GM12878 (cell line): ENCODE measurements at regions not wholly inside any gene's neighbourhood (a gene's known extent, or its start where the extent isn't known, plus 50 kb on each side); places are given as distances from the start of the nearest gene placed in this dataset.
"Not testable (repeated sequence)": the region's sequence is repeated elsewhere in the genome, so short reads cannot be mapped to it uniquely, and the experiment has no call there.

Experiments
- ATAC-seq: fragments of 200-7000 bp; cut with Tn5 transposase; 3 replicates; pipeline ENCODE4 v1.9.1; 2020; ENCODE audit warnings: mild to moderate bottlenecking, moderate library complexity
- BruUV-seq: library from RNA; stranded (reverse); fragments of 400-500 nt; replicated peaks from 2 replicates; lab custom pipeline; 2021; lab: Mats Ljungman, UMichigan
- CTCF ChIA-PET: fragments of 300-600 bp; sonication (Branson Sonifier 250); formaldehyde crosslinking; extraction: SDS; loops from one replicate; lab custom pipeline; 2021; ENCODE audit warnings: inconsistent platforms; lab: Yijun Ruan, JAX
- POLR2A ChIA-PET: fragments of 350-600 bp; formaldehyde crosslinking; extraction: SDS; loops from one replicate; lab custom pipeline; 2021; ENCODE audit warnings: inconsistent platforms; lab: Charles Lee
- RAD21 ChIA-PET: fragments of 300-600 bp; sonication (Branson Sonifier 250); formaldehyde crosslinking; loops from one replicate; lab custom pipeline; 2023; ENCODE audit warnings: antibody characterized with exemption; ENCODE audit not compliant: unreplicated experiment; lab: Charles Lee
- SMC1A ChIA-PET: fragments of 300-600 bp; sonication (Branson Sonifier 250); formaldehyde crosslinking; loops from one replicate; lab custom pipeline; 2023; ENCODE audit not compliant: unreplicated experiment, uncharacterized antibody; lab: Charles Lee
- DNase-seq: peaks from one replicate; pipeline ENCODE4 v3.0.0-alpha.2; 2011; ENCODE audit warnings: low read depth, low spot score
- FAIRE-seq: peaks from 3 replicates; lab custom pipeline; 2011; peaks lifted over from hg19 to GRCh38; lab: Jason Lieb, UNC
- H2AFZ ChIP-seq: 2 replicates; pipeline ENCODE4 v1.6.0; 2011; ENCODE audit warnings: low read depth, low read length, control low read depth; ENCODE audit not compliant: control insufficient read depth
- H3K27ac ChIP-seq: 2 replicates; pipeline ENCODE4 v1.5.1; 2011; ENCODE audit warnings: control low read depth; ENCODE audit not compliant: control insufficient read depth, insufficient read depth
- H3K27me3 ChIP-seq, 2 experiments: replicated peaks in 1 of 2; 2 replicates each; pipeline versions ENCODE4 v1.6.0 to v1.6.1; 2011; ENCODE audit warnings: low read length in 1 of 2; ENCODE audit not compliant: control insufficient read depth in 2 of 2, insufficient read depth in 2 of 2
- H3K36me3 ChIP-seq, 2 experiments: 2 replicates each; pipeline ENCODE4 v1.5.1; 2011; ENCODE audit warnings: low read length in 1 of 2; ENCODE audit not compliant: control insufficient read depth in 2 of 2, insufficient read depth in 2 of 2
- H3K4me1 ChIP-seq: 2 replicates; pipeline ENCODE4 v1.6.1; 2011; ENCODE audit warnings: mild to moderate bottlenecking, low read length, moderate library complexity, mixed read lengths; ENCODE audit not compliant: control insufficient read depth, insufficient read depth
- H3K4me2 ChIP-seq: 2 replicates; pipeline ENCODE4 v1.6.0; 2011; ENCODE audit warnings: control low read depth; ENCODE audit not compliant: control insufficient read depth, insufficient read depth
- H3K4me3 ChIP-seq: fragments of 200-600 bp; sonication (generic); 2 replicates; pipeline ENCODE4 v1.5.1; 2016
- H3K79me2 ChIP-seq: 2 replicates; pipeline ENCODE4 v1.6.0; 2011; ENCODE audit warnings: low read length; ENCODE audit not compliant: control insufficient read depth, insufficient read depth
- H3K9ac ChIP-seq: 2 replicates; pipeline ENCODE4 v1.8.0; 2011; ENCODE audit warnings: low read length, control low read depth, mixed read lengths; ENCODE audit not compliant: control insufficient read depth, insufficient read depth
- H3K9me3 ChIP-seq: replicated peaks from 3 replicates; pipeline ENCODE4 v1.5.1; 2011; ENCODE audit warnings: mild to moderate bottlenecking, low read length; ENCODE audit not compliant: control insufficient read depth, insufficient read depth
- H4K20me1 ChIP-seq: 2 replicates; pipeline ENCODE4 v1.6.0; 2011; ENCODE audit not compliant: control insufficient read depth, insufficient read depth
- ATF3 ChIP-seq: IDR thresholded peaks from 2 replicates; pipeline ENCODE4 v1.6.1; 2011; ENCODE audit warnings: low read depth, mild to moderate bottlenecking, low read length, moderate library complexity, borderline replicate concordance; ENCODE audit errors: extremely low read depth
- CHD1 ChIP-seq: IDR thresholded peaks from 2 replicates; pipeline ENCODE4 v1.6.1; 2012; ENCODE audit warnings: low read depth, low read length, improper control_type of control experiment
- E4F1 ChIP-seq: fragments of 450-650 bp; IDR thresholded peaks from 2 replicates; pipeline ENCODE4 v1.6.1; 2018; ENCODE audit warnings: borderline replicate concordance, mild to moderate bottlenecking; ENCODE audit not compliant: partially characterized antibody
- IRF3 ChIP-seq: fragments of 450-650 bp; IDR thresholded peaks from 2 replicates; pipeline ENCODE4 v1.6.1; 2014; ENCODE audit warnings: mild to moderate bottlenecking
- LARP7 ChIP-seq: fragments of 450-650 bp; IDR thresholded peaks from 2 replicates; pipeline ENCODE4 v1.6.1; 2017; ENCODE audit warnings: mild to moderate bottlenecking
- NBN ChIP-seq: fragments of 450-650 bp; IDR thresholded peaks from 2 replicates; pipeline ENCODE4 v1.6.1; 2016
- NR2F1 ChIP-seq: fragments of 450-650 bp; conservative IDR thresholded peaks from 2 replicates; pipeline ENCODE4 v1.6.1; 2017; ENCODE audit warnings: mild to moderate bottlenecking
- POU2F2 ChIP-seq: IDR thresholded peaks from 3 replicates; pipeline ENCODE4 v1.6.1; 2011; ENCODE audit warnings: low read depth, mild to moderate bottlenecking, low read length, borderline replicate concordance
- RB1 ChIP-seq: fragments of 450-650 bp; formaldehyde crosslinking; IDR thresholded peaks from 2 replicates; pipeline ENCODE4 v1.6.1; 2017; ENCODE audit warnings: mild to moderate bottlenecking, borderline replicate concordance
- RCOR1 ChIP-seq: conservative IDR thresholded peaks from 2 replicates; pipeline ENCODE4 v1.6.1; 2012; ENCODE audit warnings: low read depth, low read length, improper control_type of control experiment
- SUZ12 ChIP-seq: fragments of 200-600 bp; sonication (generic); IDR thresholded peaks from one replicate; pipeline ENCODE4 v1.6.1; 2018; ENCODE audit warnings: antibody characterized with exemption, mild to moderate bottlenecking; ENCODE audit not compliant: unreplicated experiment
- ZNF207 ChIP-seq: fragments of 450-650 bp; IDR thresholded peaks from 2 replicates; pipeline ENCODE4 v1.6.1; 2014; ENCODE audit warnings: antibody characterized with exemption, mild to moderate bottlenecking, borderline replicate concordance
- WGBS: methylation state at CpG from one replicate; pipeline ENCODE4 v1.1.6; 2016; ENCODE audit warnings: low lambda C conversion rate; ENCODE audit not compliant: insufficient replicate concordance, insufficient coverage; ENCODE audit errors: missing lambda C conversion rate; 5-methylcytosine and 5-hydroxymethylcytosine counted together
- in situ Hi-C: fragments of 300-500 bp; cut with MboI; formaldehyde crosslinking; loops from 9 replicates; pipeline ENCODE4 v1.14.3; 2018; ENCODE audit warnings: mixed read lengths
- intact Hi-C: fragments of 100-400 bp; cut with micrococcal nuclease; formaldehyde crosslinking; loops from one replicate; pipeline ENCODE4 v1.14.2; 2022; ENCODE audit not compliant: unreplicated experiment
- TF ChIP-seq, protein P1 (sequence below): IDR thresholded peaks from 2 replicates; pipeline ENCODE4 v1.6.1; 2012; ENCODE audit warnings: low read depth, low read length, improper control_type of control experiment

- H3K4me3 ChIP-seq, H2AFZ ChIP-seq, SMC1A ChIA-PET, ATAC-seq, BruUV-seq, H4K20me1 ChIP-seq, H3K4me2 ChIP-seq, RAD21 ChIA-PET, intact Hi-C loops, in situ Hi-C loops, H3K4me1 ChIP-seq, H3K36me3 ChIP-seq, POLR2A ChIA-PET, FAIRE-seq, H3K27ac ChIP-seq, H3K9me3 ChIP-seq, CTCF ChIA-PET, H3K27me3 ChIP-seq, DNase-seq, H3K79me2 ChIP-seq, H3K9ac ChIP-seq: not testable (repeated sequence)
- 17% methylated on average over 5 of the region's 5 CpGs for WGBS
Measured at GRCh38 chr14:38538053-38538452, 282.2 kb upstream of the CLEC14A start.

- RAD21 ChIA-PET: no interaction called here
- Histone ChIP-seq H4K20me1 (no peaks in the 10 kb centered on the region), H3K9ac (no peak overlapping the region), H3K79me2 (no peaks in the 10 kb centered on the region), H3K9me3 (no peaks in the 10 kb centered on the region), H3K27ac (no peak overlapping the region), H3K4me2 (no peak overlapping the region), H3K4me3 (no peak overlapping the region), H3K36me3 (no peaks in the 10 kb centered on the region), H2AFZ (no peak overlapping the region), H3K27me3 (no peaks in the 10 kb centered on the region), H3K4me1 (no peaks in the 10 kb centered on the region)
- 54% methylated on average over 4 of the region's 4 CpGs for WGBS
- FAIRE-seq (no peak), ATAC-seq (no peak), DNase-seq (no peak)
- BruUV-seq: no TSS peak
- SMC1A ChIA-PET: interaction anchor here (0.6 kb wide), 1 partner anchor 113 kb away, joined by 3 read pairs; no protein-coding TSS in a partner anchor
- in situ Hi-C loops (no loop called here), intact Hi-C loops (no loop called here)
- CTCF ChIA-PET: no interaction called here
- POLR2A ChIA-PET: no interaction called here
- TF ChIP-seq, protein P1, sequence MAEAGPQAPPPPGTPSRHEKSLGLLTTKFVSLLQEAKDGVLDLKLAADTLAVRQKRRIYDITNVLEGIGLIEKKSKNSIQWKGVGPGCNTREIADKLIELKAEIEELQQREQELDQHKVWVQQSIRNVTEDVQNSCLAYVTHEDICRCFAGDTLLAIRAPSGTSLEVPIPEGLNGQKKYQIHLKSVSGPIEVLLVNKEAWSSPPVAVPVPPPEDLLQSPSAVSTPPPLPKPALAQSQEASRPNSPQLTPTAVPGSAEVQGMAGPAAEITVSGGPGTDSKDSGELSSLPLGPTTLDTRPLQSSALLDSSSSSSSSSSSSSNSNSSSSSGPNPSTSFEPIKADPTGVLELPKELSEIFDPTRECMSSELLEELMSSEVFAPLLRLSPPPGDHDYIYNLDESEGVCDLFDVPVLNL: no peak
- no peak for TF ChIP-seq CHD1
- no peak for TF ChIP-seq NBN
- TF ChIP-seq RB1: no peak
- no peak for TF ChIP-seq ATF3
- TF ChIP-seq POU2F2: no peak
- TF ChIP-seq SUZ12: no peak
- no peak for TF ChIP-seq E4F1
- no peak for TF ChIP-seq RCOR1
- no peak for TF ChIP-seq IRF3
- no peak for TF ChIP-seq NR2F1
- TF ChIP-seq ZNF207: no peak
- TF ChIP-seq LARP7: no peak
Measured at GRCh38 chr14:38536376-38537038, 280.6 kb upstream of the CLEC14A start.
